A673 (cell line): ENCODE measurements at regions not wholly inside any gene's neighbourhood (a gene's known extent, or its start where the extent isn't known, plus 50 kb on each side); places are given as distances from the start of the nearest gene placed in this dataset.

Experiments
- BruUV-seq: library from RNA; stranded (reverse); fragments of 400-500 nt; replicated peaks from 2 replicates; lab custom pipeline; 2021; lab: Mats Ljungman, UMichigan
- CTCF ChIA-PET: fragments of 300-600 bp; sonication (Branson Sonifier 250); formaldehyde crosslinking; loops from one replicate; lab custom pipeline; 2022; ENCODE audit warnings: antibody characterized with exemption; lab: Charles Lee
- POLR2A ChIA-PET: fragments of 300-600 bp; sonication (Branson Sonifier 250); formaldehyde crosslinking; loops from one replicate; lab custom pipeline; 2022; ENCODE audit warnings: antibody characterized with exemption; ENCODE audit not compliant: low non-redundant PET; lab: Charles Lee
- DNase-seq: peaks from one replicate; pipeline ENCODE4 v3.0.0-alpha.2; 2015; ENCODE audit warnings: low spot score
- H3K27ac ChIP-seq: fragments of 200-600 bp; sonication (generic); 2 replicates; pipeline ENCODE4 v1.5.1; 2016; ENCODE audit warnings: mixed run types, low read depth, mild to moderate bottlenecking, mixed read lengths, antibody characterized with exemption, low read length; ENCODE audit not compliant: poor library complexity, severe bottlenecking
- H3K27me3 ChIP-seq: fragments of 200-600 bp; sonication (generic); replicated peaks from 2 replicates; pipeline ENCODE4 v1.6.1; 2017; ENCODE audit warnings: mixed run types, low read depth, mild to moderate bottlenecking, mixed read lengths, antibody characterized with exemption, low read length; ENCODE audit not compliant: insufficient read depth, poor library complexity
- H3K36me3 ChIP-seq: fragments of 200-600 bp; sonication (generic); 2 replicates; pipeline ENCODE4 v1.6.1; 2016; ENCODE audit warnings: mixed run types, mild to moderate bottlenecking, mixed read lengths, antibody characterized with exemption, low read length; ENCODE audit not compliant: insufficient read depth, poor library complexity, severe bottlenecking
- H3K4me1 ChIP-seq: fragments of 200-600 bp; sonication (generic); 2 replicates; pipeline ENCODE4 v1.6.1; 2017; ENCODE audit warnings: mixed run types, mild to moderate bottlenecking, mixed read lengths, antibody characterized with exemption, low read length; ENCODE audit not compliant: insufficient read depth, poor library complexity, severe bottlenecking
- H3K4me3 ChIP-seq: fragments of 200-600 bp; sonication (generic); 2 replicates; pipeline ENCODE4 v1.5.1; 2016; ENCODE audit warnings: low read depth, mixed run types, mild to moderate bottlenecking, mixed read lengths, low read length; ENCODE audit not compliant: poor library complexity, severe bottlenecking
- H3K9me3 ChIP-seq: fragments of 200-600 bp; sonication (generic); 2 replicates; pipeline ENCODE4 v1.6.1; 2016; ENCODE audit warnings: mixed run types, low read depth, mild to moderate bottlenecking, mixed read lengths, antibody characterized with exemption, low read length; ENCODE audit not compliant: poor library complexity, severe bottlenecking
- EZH2 ChIP-seq: fragments of 200-600 bp; sonication (generic); IDR thresholded peaks from 2 replicates; pipeline ENCODE4 v1.6.1; 2017; ENCODE audit warnings: borderline replicate concordance, low read depth, mild to moderate bottlenecking, mixed read lengths, antibody characterized with exemption, low read length; ENCODE audit not compliant: poor library complexity, severe bottlenecking
- intact Hi-C: fragments of 100-400 bp; cut with micrococcal nuclease; formaldehyde crosslinking; loops from one replicate; pipeline ENCODE4 v1.10.0; 2022; ENCODE audit not compliant: unreplicated experiment
- TF ChIP-seq, protein P1 (sequence below): fragments of 300-800, 200-600 bp; sonication (generic); conservative IDR thresholded peaks from 2 replicates; pipeline ENCODE4 v1.5.1; 2017; ENCODE audit warnings: low read depth, mild to moderate bottlenecking, antibody characterized with exemption, low read length, moderate library complexity, mixed read lengths

DNA sequence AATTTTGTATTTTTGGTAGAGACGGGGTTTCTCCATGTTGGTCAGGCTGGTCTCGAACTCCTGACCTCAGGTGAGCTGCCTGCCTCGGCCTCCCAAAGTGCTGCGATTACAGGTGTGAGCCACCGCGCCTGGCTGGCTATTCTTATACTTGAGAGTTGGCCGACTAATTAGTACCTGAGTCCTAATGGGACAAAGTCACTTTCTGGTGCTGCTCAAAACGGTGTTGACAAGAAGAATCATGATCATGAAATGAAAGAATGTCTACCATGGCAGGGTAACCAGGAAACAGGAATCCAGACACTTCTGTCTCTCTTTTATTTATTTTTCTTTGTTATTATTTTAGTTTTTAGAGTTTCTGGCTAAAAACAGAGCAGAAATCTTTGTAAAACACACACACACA lies 54.7 kb upstream of the RAB6D start:
- H3K4me3 ChIP-seq, result no peak overlapping the region
- CTCF ChIA-PET, result no interaction called here
- peaks cover 79% of the 10 kb centered on the region for H3K27me3 ChIP-seq
- intact Hi-C loops, result no loop called here
- H3K27ac ChIP-seq, result no peak overlapping the region
- H3K9me3 ChIP-seq, result no peaks in the 10 kb centered on the region
- no peak for DNase-seq
- BruUV-seq, result no TSS peak
- POLR2A ChIA-PET, result no interaction called here
- TF ChIP-seq EZH2, result no peak
- TF ChIP-seq, protein P1, sequence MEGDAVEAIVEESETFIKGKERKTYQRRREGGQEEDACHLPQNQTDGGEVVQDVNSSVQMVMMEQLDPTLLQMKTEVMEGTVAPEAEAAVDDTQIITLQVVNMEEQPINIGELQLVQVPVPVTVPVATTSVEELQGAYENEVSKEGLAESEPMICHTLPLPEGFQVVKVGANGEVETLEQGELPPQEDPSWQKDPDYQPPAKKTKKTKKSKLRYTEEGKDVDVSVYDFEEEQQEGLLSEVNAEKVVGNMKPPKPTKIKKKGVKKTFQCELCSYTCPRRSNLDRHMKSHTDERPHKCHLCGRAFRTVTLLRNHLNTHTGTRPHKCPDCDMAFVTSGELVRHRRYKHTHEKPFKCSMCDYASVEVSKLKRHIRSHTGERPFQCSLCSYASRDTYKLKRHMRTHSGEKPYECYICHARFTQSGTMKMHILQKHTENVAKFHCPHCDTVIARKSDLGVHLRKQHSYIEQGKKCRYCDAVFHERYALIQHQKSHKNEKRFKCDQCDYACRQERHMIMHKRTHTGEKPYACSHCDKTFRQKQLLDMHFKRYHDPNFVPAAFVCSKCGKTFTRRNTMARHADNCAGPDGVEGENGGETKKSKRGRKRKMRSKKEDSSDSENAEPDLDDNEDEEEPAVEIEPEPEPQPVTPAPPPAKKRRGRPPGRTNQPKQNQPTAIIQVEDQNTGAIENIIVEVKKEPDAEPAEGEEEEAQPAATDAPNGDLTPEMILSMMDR, result no peak
- no peaks in the 10 kb centered on the region for H3K4me1 ChIP-seq
- H3K36me3 ChIP-seq, result no peaks in the 10 kb centered on the region

DNA sequence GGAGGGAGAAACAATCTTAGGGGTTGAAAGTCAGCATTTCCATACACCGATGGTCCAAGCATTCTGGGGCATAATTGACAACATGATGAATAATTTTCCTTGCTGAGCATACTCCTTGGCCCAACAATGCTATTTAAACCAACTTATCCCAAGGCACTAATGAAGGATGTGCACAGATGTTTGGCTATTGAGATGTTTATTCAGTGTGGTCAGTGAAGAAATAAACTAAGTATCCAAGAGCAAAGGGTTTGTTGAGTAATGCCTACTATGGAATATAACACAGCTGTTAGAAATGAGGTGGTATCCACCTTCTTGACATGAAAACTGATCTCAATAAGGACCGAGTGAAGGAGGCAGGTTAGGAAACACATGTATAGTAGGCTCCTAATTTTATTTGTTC lies 53.9 kb upstream of the RAB6D start:
- CTCF ChIA-PET, result no interaction called here
- H3K9me3 ChIP-seq, result no peaks in the 10 kb centered on the region
- intact Hi-C loops, result no loop called here
- H3K4me3 ChIP-seq, result no peak overlapping the region
- no peak for DNase-seq
- H3K27me3 ChIP-seq, result peaks cover 72% of the 10 kb centered on the region
- POLR2A ChIA-PET, result no interaction called here
- H3K36me3 ChIP-seq, result no peaks in the 10 kb centered on the region
- H3K4me1 ChIP-seq, result no peaks in the 10 kb centered on the region
- TF ChIP-seq, protein P1, result no peak
- TF ChIP-seq EZH2, result no peak
- BruUV-seq, result no TSS peak
- no peak overlapping the region for H3K27ac ChIP-seq

DNA sequence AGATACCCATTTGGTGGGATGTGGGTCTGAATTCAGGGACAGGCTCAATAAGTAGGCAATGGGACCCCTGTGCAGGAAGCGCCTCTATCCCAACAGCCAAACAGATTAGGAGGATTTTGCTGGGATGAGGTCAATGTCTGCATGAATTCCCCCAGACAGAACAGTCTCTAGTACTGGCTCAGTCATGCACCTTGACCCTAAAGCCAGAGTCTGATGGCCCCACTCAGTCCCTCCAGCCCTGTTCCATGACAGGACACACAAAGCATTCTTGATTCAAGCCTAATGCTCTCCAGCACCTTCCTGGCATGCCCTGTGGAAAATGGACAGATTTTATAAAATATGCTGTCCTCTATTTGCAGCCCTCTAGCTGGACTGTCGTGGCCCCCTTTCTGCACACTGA lies 49.8 kb upstream of the RAB6D start:
- DNase-seq, result no peak
- intact Hi-C loops, result loop anchor here (5.0 kb wide), 2 partner anchors 259 to 389 kb away; no protein-coding TSS in a partner anchor
- CTCF ChIA-PET, result interaction anchor here (1.0 to 1.2 kb wide), 2 partner anchors 79 to 259 kb away, joined by 3 to 5 read pairs; no protein-coding TSS in a partner anchor
- POLR2A ChIA-PET, result no interaction called here
- Histone ChIP-seq H3K4me1 (no peaks in the 10 kb centered on the region), H3K4me3 (no peak overlapping the region), H3K27me3 (peaks cover 61% of the 10 kb centered on the region), H3K36me3 (no peaks in the 10 kb centered on the region), H3K9me3 (no peaks in the 10 kb centered on the region), H3K27ac (no peak overlapping the region)
- BruUV-seq, result no TSS peak
- TF ChIP-seq, protein P1, result no peak
- no peak for TF ChIP-seq EZH2
